NCI-H510A treated with DMSO at 0.1 percent for 48 hours (cell line): ENCODE measurements at regions not wholly inside any gene's neighbourhood (a gene's known extent, or its start where the extent isn't known, plus 50 kb on each side); places are given as distances from the start of the nearest gene placed in this dataset.
"Not testable (repeated sequence)": the region's sequence is repeated elsewhere in the genome, so short reads cannot be mapped to it uniquely, and the experiment has no call there.

Experiments used
- DNase-seq: peaks from one replicate; lab custom pipeline; 2025; lab: John Stamatoyannopoulos, UW

DNA sequence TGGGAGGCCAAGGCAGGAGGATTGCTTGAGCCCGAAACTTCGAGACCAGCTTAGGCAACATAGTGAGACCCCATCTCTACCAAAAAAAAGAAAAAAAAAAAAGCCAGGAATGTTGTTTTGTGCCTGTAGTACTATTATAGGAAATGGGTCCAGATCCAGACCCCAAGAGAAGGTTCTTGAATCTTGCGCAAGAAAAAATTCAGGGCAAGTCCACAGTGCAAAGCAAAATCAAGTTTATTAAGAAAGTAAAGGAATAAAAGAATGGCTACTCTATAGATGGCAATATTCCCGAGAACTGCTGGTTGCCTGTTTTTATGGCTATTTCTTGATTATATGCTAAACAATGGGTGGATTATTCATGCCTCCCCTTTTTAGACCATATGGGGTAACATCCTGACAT is 51.2 kb upstream of the RDX start:
- DNase-seq: no peak

DNA sequence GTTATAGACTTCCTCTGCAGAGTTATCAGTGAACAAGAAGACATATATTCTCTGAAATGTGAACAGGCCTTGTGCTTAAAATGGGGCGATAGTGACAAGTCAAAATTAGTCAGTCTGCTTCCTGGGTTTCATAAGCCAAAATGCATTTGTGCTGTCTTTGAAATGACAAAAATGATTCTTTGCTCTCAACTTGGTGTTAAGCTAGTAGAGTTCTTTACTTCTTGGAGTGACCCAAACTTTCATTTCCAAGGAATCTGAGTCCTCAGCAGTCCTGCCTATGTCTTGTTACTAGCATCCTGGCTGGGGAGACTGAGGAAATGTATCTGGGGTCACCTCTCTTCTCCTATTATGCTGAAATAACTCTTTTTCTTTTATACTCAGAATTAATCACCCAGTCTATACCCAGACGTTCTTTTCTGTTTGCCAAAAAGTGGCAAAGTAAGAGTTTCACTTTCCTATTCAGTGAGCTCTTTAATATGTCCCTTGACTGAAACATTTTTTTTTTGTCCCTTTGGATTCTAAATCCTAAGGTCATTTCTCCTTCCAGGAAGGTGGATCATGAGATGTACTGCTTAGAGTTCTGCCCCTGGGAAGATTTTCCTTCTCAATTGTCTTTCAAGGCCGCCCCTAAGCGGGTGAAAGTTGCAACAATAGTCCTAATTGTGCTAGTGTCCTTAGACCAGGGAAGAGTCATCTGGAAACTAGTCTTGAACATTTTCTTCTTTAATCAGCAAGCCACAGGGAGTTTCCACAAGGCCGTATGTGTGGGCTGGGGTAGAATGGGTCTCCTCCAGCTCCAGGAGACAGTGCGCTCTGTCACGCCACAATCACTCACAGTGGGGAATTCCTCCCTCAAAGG is 53.0 kb upstream of the RDX start:
- no peak for DNase-seq

DNA sequence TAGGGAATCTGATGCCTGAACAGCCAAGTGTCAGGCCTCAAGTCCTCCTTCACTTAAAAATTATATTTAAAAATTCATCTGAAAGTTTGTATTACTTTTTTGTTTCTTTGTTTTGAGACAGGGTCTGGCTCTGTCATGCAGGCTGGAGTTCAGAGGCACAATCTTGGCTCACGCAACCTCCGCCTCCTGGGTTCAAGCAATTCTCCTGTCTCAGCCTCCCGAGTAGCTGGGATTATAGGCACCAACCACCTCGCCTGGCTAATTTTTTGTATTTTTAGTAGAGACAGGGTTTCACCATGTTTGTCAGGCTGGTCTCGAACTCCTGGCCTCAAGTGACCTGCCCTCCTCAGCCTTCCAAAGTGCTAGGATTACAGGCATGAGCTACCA is 53.6 kb upstream of the RDX start:
- DNase-seq: not testable (repeated sequence)

DNA sequence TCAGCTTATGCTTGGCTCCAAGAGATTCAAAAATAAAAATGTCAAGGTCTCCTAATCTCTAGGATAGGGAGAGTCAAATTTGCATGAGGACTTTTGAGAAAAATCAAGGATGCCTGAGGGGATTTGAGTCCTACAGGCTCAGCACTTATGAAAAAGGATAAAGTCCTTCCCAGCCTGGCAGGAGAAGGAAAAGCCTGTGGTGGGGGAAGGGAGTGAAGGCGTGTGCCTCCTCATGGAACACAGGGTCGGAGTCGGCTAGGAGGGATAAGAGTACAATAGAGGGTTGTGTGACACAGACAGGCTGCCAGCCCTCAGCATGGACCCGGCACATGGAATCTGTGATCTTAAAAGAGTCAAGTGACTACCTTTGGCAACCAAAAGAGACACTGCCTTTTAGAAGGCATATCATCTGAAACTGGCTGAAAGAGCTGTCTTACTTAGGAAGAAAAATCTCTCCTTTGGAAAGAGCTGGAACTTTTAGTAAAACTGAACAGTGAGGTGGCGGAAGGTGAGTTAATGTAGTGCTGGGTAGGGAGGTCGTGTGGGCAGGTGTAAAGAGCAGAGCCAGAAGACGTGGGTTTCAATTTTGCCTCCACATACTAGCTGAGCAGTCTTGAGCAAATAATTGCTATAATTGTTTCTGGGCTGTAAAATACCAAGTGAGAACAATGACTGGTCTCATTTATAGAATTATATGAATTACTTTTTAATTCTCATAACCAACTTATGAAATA is 58.8 kb upstream of the RDX start:
- DNase-seq: no peak

DNA sequence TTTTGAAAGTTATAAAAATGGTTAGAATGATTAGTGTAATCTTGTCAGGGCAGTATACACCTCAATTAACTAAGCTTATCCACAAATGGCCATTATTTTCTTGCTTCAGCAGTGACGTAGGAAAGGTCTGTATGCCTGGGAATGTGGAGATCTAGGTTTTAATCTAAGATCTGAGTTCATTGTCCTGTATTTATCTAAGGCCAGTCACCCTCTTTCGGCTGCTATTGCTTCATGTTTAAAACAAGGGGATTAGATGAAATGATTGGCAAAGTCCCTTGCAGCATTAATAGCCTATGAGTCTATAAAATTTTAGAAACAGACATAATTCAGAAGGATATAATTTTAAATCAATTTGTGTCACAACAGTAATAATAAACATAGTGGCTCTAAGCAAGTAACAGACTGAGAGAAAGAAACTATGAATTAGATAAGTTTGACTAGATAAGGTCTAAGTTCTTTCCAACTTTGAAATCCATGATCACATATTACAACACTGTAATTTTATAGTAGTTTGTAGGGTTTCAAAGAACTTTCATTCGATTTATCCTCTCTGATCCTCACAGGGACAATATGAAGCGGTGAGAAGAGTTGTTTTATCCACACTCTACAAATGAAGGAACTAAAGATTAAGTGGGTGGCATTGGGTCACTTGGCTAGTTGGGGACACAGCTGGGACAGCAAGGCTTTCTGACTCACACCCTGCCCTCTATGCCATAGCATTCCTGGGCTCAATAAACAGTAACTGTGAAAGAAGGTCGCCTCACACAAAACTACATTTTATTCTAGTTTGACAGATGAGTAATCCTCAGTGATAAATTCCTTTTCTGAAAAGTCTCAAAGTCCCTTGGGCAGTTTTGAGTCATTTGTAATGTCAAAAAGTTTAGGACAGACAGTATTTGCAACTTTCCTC is 60.6 kb upstream of the RDX start:
- DNase-seq: no peak

DNA sequence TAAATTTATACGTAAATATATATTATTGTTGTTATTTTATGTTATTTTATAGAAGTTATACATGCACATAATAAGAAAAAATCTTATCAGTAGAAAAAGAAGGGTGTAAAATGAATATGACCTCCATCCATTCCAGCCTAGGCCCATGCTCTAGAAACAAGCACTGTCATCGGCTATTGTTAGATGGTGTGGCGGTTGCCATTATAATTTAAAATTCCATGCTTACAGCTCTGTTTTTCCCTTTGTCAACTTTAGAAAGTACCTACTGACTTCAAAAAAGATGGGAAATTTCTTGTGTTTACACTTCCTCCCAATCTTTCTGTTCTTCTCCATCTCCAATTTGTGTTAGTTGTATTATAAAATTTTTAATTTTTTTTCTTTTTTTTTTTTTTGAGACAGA is 61.9 kb upstream of the RDX start:
- no peak for DNase-seq

DNA sequence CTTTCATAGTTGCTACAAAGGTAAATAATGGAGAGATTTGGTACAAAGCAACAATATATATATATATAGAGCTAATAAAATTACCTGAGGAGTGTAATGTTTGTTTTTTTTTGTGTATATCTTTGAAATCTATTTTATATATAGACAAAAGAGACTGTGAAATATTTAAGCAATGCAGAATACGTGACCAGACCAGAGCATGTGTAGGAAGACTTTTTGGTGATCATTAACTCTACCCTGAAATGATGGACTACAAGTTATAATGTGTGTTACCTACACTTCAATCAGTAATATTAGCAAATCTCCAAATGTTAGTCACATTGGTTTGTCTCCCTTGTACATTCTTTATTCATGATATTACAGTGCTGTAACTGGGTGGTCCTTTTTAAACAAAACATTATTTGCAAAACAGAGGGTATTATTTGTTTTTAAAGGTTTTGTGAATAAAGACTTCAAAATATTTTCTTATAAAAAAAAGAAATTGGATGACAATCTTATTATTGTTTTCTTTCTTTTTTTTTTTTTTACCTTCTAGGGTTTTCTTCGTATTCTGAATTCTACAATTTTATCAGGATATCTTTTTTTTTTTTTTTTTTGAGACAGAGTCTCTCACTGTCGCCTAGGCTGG is 64.5 kb upstream of the RDX start:
- not testable (repeated sequence) for DNase-seq

DNA sequence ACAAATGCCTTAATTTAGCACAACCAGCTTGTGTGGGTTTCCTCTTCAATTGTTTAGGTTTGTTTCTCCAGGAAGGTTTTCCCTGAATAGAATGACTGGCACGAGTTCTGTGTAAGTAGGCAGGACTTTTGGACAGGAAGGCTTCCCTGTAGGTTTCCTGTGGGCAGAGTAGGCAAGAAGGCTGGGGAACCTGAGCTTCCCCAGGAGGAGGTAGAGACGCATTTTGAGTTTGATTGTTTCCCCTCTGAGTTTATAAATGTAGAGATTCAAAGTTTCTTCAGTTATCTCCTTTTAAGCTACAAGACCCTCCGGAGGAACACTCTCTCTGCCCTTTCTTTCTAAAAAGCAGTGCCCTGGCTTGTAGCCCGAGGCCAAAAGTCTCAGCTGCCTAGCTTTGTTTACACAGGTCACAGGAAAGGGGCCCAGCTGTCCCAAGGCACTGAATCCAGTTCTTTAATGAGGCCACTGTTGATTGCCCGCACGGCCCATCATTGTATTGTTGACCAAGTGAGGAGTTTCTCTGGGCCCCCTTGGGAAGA is 66.6 kb upstream of the RDX start:
- peak; percentile 26 for DNase-seq

DNA sequence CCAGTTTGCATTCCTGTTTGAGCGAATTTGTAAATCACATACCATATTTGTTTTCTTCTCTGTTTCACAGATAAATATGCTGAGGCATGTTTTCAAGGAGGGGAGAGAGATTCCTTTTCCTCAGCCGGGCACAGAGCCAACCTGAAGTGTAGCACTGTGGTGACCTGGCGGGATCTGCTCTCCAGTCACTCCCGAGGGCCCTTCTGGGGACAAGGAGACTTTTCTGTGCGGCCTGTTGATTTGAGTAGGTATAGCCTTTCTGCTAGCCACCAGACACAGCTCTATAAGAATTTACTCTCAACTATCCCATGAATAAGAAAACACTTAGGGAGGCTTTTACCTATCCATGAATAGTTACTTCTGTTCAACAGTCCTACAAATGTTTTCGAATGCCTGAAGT is 63.5 kb upstream of the FDX1 start:
- DNase-seq: peak; percentile 35

DNA sequence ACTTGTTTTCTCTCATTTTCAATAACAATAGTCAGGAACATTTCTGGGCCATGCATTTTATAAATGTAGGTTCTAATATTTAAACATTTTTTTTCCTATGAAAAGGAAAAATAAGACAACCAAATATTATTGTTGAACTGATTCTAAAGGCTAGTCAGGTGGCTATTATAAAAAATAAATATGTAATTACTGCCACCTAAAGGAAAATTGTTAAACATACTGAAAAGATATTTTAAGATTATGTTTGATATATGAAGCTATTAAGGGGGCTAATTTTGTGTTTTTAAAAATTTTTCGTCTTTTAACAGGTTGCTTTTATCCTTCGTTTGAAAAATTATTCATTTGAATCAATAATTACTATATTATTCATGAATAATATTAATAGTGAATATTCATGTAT is 62.2 kb upstream of the FDX1 start:
- peak; percentile 4 for DNase-seq

DNA sequence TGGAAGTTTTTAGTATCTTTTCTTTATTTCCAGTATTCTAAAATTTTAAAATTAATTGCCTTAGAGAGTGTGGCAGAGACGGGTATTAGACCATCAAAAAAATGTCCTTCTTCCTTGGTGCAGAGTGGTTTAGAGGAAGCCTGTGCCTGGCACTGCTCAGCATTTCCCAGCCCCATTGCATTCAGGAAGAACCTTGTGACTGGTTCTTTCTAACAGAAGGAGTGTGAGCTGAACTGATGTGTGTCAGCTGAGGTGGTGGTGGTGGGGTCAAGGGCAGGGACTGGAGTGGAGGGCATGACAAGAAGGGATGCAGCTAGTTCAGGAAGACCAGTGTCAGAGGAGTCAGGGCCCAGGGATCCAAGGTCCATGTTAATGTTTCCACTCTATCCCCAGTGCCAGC is 58.7 kb upstream of the FDX1 start:
- DNase-seq: no peak

DNA sequence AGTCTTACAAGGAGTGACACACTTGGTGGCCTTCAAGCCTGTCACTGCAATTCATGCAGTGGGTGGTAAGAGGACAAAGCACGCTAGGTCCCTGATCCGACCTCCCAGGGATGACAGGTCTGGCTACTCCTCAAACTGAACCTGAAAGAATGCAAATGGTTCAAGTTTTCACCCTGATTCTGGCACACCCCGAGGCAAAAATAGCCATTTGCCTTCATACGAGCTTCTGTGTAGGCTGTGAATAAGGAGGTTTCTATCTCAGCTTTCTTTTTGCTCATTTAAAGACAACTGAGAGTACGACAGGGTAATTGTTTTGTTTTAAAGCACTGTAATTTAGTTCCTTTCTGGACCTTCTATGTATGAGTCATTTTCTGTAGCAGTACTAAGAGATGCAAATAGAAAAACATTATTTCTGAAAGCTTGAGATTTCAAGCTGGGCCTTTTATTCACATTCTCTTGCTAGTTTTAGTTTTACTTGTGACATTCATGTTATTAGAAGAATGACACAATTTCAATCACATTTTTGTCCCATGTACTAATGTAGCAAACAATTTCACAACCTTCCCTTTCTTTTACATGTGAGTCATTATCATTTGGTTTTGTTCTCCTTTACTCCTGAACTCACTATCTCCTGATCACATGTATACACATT is 56.6 kb upstream of the FDX1 start:
- no peak for DNase-seq

DNA sequence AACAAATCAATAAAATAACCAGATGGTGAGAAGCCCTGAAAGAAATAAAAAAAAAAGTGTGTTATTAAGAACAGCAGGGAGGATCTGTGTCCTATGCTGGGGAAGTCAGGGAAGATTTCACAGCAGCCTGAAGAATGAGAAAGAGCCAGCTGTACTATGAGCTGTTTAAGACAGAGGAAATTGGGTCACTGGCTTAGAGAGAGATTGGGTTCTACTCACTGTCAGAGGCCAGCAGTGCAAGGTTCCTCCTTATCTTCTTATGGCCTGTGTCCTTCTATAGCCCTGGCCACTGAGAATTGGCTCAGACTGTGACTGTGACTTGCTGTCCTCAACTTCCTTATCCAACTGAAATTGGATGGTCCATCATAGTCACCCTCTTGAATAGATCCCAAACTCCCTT is 54.8 kb upstream of the FDX1 start:
- no peak for DNase-seq

DNA sequence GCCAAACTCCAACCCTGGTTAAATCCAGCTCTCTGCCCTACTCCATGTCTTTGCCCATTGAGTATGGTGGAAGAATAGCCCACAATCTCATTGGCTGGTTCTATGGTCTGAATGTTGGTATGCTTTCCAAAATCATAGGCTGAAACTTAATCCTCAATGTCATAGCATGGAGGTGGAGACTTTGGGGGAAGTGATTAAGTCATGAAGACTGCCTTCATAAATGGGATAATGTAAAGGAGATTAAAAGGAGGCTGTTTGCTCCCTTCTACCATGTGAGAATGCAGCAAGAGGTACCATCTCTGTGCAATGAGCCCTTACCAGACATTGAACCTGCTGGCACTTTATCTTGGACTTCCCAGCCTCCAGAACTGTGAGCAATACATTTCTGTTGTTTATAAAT is 54.4 kb upstream of the FDX1 start:
- no peak for DNase-seq

DNA sequence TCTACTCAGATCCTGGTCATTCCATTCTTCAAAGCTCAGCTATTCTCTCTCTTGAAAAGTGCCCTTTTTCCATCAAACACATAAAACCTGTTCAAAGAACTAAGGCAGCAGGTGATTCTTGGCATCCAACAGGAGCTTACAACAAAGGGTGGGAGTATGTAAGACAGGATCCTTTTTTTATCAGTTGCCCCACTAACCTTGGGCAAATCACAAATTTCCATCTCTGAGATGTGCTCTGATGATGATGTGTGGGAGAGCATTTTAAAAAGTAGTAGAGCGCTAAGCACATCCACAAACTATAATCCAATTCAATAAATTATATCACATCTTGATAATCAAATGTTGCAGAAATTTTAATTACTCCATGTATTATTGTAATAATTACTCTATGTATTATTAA is 53.7 kb upstream of the FDX1 start:
- DNase-seq: no peak

DNA sequence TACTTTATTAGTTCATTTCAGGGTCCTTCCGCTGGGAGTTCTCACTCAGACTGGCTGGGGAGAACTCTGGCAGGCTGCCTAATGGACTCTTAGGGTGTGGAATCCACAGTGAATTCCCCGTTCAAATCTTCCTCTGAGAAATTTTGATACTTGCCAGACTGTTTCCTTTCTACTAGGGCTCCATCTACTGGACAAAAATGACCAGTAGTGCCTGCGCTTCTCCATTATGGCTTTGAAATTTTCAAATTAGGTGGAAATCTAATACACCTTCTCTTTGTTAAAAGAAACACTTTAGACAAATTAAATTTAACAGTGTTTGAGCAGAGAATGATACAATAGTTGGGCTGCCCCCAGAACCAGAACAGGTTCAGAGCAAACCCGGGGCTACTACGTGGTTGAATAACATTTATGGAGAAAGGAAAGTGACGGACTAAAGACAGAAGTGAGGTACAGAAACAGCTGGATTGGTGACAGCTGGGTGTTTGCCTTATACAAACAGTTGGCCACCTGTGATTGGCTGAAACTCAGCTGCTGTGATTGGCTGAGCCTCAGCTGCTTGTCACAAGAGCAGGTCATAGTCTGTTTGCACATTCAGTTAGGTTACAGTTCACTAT is 52.9 kb upstream of the FDX1 start:
- DNase-seq: peak; percentile 81

DNA sequence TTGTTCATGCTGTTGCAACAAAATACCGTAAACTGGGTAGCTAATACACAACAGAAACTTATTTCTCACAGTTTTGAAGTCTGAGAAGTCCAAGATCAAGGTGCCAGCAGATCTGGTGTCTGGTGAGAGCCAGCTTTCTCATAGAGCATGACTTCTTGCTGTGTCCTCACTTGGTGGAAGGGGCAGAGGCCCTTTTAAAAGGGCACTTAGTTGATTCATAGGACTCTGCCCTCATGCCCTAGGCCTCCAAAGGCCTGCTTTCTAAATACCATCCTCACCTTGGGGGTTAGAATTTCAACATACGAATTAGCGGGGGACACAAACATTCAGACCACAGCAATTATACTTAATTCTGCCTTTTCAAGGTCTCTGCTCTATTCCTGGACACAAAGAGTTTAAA is 52.3 kb upstream of the FDX1 start:
- DNase-seq: no peak

DNA sequence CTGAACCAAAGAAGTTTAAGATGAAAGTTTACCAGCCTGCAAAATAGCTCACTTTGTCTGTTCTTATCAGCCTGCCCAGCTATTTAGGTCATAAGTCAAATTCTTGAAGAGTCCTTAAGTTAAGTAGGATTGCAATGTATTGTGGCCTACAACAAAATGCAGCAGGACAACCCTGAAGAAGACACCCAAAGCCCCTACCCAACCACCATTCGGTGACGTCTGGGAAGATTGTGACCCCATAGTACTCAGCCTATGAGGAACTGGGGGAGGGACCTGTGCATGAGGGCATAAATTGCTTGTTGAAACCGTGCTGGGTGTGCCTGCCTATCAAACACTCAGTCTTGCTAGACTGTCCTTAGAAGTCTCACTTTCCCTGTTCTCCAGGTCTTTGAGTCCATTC is 50.5 kb upstream of the FDX1 start:
- DNase-seq: no peak

DNA sequence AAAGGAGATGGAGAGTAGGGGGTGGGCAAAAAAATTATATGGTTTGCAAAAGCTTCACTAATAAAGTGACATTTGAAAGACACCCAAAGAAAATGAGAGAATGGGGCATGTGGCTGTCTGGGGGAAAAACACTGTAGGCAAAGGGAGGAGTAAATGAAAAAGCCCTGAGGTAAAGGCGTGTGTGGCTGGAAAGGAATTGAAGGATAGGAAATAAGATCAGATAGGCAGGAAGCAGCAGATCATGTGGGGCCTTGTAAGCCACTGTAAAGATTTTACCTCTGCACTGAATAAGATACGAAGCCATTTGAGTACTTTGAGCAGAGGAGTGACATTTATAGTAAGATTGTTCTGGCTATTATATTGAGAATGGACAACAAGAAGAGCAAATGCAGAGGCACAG is 49.8 kb upstream of the FDX1 start:
- DNase-seq: no peak
